Stimulated activated CD8-positive, alpha-beta memory T cell treated with anti-CD3 and anti-CD28 coated beads, Interleukin-12 subunit alpha, Interleukin-12 subunit beta, amount 100 ng/mL, for 24 hours (primary cell): ENCODE measurements at regions not wholly inside any gene's neighbourhood (a gene's known extent, or its start where the extent isn't known, plus 50 kb on each side); places are given as distances from the start of the nearest gene placed in this dataset.

Experiments used
- DNase-seq: peaks from one replicate; pipeline ENCODE4 v3.0.0-alpha.2; 2020; ENCODE audit errors: extremely low read depth

DNA sequence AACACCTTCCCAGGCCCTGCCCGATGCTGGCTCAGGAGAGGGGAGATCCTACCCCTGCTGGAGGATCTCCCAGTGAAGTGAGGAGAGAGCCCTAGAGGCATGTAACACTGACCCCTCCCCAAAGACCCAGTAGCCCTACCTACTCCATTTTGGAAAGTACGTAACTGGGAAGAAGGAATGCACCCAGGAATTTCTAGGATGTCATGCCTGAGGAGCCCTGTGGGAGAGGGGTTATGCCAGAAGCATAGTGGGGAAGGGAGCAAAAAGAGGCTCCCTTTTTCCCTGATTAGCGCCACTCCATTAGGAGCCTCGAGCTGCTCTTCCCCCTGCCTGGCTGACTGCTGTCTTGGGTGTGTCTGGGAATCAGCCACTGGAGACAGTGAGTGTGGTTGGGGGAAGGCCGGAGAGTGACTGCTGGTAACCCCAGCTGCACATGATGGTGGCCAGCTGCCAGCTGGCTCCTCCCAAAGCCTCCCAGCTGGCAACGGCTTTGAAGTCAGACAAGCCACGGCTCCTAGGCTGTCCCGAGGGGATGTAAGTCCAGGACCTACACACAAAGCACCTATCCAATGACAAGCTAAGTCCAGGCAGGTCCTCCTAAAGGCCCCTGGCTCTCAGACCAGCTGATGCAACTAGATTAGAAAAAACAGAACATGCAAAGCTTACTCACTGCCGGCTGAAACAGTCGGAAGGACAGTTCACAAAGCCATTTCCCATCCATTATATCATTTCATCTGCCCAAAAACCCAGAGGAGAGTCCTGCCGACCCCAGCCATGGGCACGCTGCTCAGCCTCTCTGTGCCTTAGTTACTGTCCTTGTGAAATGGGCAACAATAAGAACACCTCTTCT is 136.5 kb upstream of the ABCA1 start:
- DNase-seq = no peak

DNA sequence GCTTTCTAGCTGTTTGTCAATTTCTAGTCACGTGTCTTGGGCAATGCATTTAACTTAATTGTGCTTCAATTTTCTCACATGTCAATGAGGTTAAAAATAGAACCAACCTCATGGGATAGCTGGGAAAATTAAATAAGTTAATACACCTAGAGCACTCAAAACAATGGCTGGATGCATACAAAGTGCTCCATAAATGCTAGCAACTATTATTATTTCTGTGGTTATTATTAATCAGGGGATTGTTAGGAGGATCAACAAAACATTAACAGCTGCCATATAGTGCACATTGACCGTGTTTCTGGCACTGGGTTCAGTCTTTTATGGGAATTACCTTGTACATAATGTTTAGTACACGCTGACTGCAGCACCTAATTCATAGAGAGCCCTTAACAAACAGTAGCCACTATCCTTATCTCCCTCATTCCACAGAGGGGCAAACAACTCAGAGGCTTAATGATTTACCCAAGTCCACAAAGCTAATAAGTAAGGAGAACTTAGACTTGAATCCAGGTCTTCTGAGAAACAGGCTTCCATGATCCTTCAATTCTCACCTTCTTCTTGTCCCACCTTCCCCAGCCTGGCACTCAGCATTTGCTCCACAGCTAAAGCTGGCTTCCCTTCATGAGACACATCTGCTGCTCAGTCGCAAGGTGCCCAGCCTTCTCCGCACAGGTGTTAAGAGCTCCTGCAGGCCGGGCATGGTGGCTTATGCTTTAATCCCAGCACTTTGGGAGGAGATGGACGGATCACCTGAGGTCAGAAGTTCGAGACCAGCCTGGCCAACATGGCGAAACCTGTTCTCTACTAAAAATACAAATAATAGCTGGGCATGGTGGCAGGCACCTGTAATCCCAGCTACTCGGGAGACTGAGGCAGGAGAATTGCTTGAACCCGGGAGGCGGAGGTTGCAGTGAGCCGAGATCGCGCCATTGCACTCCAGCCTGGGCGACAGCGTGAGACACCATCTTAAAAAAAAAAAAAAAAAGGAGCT is 137.4 kb upstream of the ABCA1 start:
- DNase-seq = no peak

DNA sequence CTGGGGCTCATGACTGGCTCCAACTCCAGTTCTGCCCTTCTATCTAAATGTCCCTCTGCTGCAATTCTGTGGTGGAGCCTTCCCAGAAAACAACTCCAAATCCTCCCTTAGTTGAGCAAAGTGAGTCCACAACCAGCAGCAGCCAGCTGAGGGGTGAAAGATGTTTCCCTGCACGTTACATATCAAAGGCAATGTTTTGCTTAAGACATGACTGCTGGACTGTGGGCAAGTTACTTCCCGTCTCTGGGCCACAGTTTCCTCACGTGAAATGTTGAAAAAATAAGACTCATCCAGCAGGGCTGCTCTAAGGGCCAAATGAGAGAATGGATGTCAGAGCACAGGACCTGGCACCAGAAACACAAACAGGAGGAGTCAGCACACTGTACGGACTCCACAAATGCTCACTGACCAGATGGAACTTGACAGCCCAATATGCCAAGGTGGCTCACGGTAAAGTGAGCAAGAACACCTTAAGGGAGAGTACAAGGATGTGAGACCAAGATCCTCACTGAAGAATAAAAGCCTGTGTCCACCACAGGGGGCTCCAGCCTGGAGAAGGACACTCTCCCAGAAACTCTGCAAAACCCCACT is 138.4 kb upstream of the ABCA1 start:
- DNase-seq = no peak

GRCh38 chr9:105067895-105068580 is 140.1 kb upstream of the ABCA1 start:
- DNase-seq = no peak

GRCh38 chr9:105069285-105069684 is 141.3 kb upstream of the ABCA1 start:
- DNase-seq = no peak

GRCh38 chr9:105069696-105070095 is 141.7 kb upstream of the ABCA1 start:
- DNase-seq = no peak

- DNase-seq = no peak
Observed at GRCh38 chr9:105070176-105070575, 142.2 kb upstream of the ABCA1 start.

- no peak for DNase-seq
Observed at GRCh38 chr9:105072476-105072875, 144.5 kb upstream of the ABCA1 start.

GRCh38 chr9:105073147-105073546 is 145.2 kb upstream of the ABCA1 start:
- no peak for DNase-seq

DNA sequence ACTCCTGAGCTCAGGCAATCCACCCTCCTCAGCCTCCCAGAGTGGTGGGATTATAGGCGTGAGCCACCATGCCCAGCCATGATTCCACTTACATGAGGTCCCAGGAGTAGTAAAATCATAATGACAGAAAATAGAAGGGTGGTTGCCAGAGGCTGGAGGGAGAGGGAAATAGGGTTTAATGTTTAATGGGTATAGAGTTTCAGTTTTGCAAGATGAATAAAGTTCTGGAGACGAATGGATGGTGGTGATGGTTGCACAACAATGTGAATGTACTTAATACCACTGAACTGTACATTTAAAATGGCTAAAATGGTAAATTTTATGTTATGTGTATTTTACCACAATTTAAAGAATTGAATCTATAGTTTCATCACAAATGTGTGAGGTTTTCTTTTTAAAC is 146.5 kb upstream of the ABCA1 start:
- no peak for DNase-seq

DNA sequence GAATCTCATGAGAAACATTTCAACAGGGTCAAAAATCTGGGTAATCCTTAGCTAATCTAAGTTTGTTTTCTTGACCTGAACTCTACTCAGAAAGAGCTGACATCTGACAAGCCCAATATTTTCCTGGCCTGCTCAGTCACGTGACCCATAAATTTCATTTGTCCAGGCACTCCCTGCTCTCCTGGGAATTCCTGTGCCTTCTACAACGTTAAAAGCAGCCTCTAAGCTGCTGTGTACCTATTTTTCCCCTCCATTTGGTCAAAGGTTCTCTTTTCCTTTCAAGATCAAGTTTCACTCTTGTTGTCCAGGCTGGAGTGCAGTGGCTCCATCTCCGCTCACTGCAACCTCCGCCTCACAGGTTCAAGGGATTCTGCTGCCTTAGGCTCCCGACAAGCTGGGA is 148.8 kb upstream of the ABCA1 start:
- DNase-seq = no peak

DNA sequence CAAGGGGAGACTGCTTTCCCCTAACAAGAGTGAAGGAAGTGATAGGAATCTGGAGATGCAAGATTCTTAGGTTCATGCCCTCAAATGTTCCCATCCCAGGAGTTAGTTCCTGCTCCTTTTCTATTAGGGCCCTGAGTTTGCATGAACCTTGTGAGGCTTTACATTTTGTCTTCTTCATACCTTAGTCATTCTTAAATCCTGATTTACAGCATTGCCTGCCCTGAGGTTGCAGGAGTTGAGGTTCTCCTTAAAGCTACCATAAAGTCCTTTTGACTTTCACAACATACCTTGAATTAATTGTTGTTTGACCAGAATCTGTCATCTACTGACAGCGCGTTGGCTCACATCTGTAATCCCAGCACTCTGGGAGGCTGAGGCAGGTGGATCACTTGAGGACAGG is 151.5 kb upstream of the ABCA1 start:
- DNase-seq = no peak

GRCh38 chr9:105082843-105083242 is 154.9 kb upstream of the ABCA1 start:
- DNase-seq = no peak

- no peak for DNase-seq
Observed at GRCh38 chr9:105083256-105083655, 155.3 kb upstream of the ABCA1 start.

GRCh38 chr9:105087910-105088898 is 156.2 kb upstream of the SLC44A1 start:
- no peak for DNase-seq

GRCh38 chr9:105089874-105090273 is 154.6 kb upstream of the SLC44A1 start:
- no peak for DNase-seq

GRCh38 chr9:105091004-105091640 is 153.3 kb upstream of the SLC44A1 start:
- no peak for DNase-seq

GRCh38 chr9:105093685-105094084 is 150.8 kb upstream of the SLC44A1 start:
- DNase-seq = no peak

GRCh38 chr9:105098370-105098769 is 146.1 kb upstream of the SLC44A1 start:
- DNase-seq = no peak

DNA sequence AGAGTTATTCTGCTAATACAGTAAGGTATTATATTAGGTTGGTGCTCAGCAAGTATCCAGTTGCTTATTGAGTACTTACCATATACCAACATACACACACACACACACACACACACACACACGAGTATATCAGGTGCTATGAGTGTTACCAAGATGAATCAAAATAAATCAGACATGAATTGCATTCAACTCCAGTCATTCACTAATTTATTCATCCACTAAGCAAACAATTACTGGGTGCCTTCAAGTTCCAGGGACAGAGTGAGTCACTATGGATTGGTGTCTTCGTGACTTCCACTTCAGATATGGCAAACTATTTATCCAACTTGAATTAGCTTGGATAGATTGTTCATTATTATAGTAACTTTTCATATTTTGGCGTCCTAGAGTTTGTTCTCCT is 140.7 kb upstream of the SLC44A1 start:
- no peak for DNase-seq
